Vagina (tissue), 2 donors: ENCODE measurements at regions not wholly inside any gene's neighbourhood (a gene's known extent, or its start where the extent isn't known, plus 50 kb on each side); places are given as distances from the start of the nearest gene placed in this dataset.

ENCODE experiments used
- DNase-seq, 2 donors: peaks; one replicate each; pipeline ENCODE4 v3.0.0-alpha.2; 2017; ENCODE audit errors: extremely low spot score in 2 of 2
- H3K27ac ChIP-seq: fragments of 200-600 bp; sonication (generic); one replicate; pipeline ENCODE4 v1.5.1; 2019
- H3K27me3 ChIP-seq: fragments of 200-600 bp; sonication (generic); one replicate; pipeline ENCODE4 v1.5.1; 2019
- H3K36me3 ChIP-seq, 2 donors: fragments of 200-600 bp; sonication (generic); one replicate each; pipeline ENCODE4 v1.5.1; 2017 to 2019
- H3K4me1 ChIP-seq: fragments of 200-600 bp; sonication (generic); one replicate; pipeline ENCODE4 v1.5.1; 2019
- H3K4me3 ChIP-seq, 2 donors: fragments of 200-600 bp; sonication (generic); 1 replicate in 1 of 2; 2 replicates in 1 of 2; pipeline ENCODE4 v1.5.1; 2016 to 2019
- H3K9me3 ChIP-seq: fragments of 200-600 bp; sonication (generic); one replicate; pipeline ENCODE4 v1.5.1; 2019
- CTCF ChIP-seq, 3 experiments: fragments of 450-650 bp in 2 of 3; fragments of 200-600 bp in 1 of 3; sonication (generic) in 1 of 3; IDR thresholded peaks; one replicate each; pipeline ENCODE4 v1.5.1; 2017 to 2019; ENCODE audit warnings: antibody characterized with exemption in 3 of 3, mild to moderate bottlenecking in 2 of 3, moderate library complexity in 2 of 3
- POLR2A ChIP-seq, 2 donors: fragments of 450-650 bp; IDR thresholded peaks; one replicate each; pipeline ENCODE4 v1.6.1; 2017; ENCODE audit warnings: antibody characterized with exemption in 2 of 2, mild to moderate bottlenecking in 2 of 2, moderate library complexity in 2 of 2
- POLR2AphosphoS5 ChIP-seq, 2 donors: sonication (generic); formaldehyde crosslinking; IDR thresholded peaks; one replicate each; pipeline ENCODE4 v1.9.0; 2017; ENCODE audit warnings: antibody characterized with exemption in 2 of 2, mild to moderate bottlenecking in 2 of 2, low read depth in 1 of 2; ENCODE audit not compliant: insufficient read depth in 1 of 2
- intact Hi-C: fragments of 100-400 bp; cut with DNase I; formaldehyde crosslinking; loops from one replicate; pipeline ENCODE4 v1.15.1; 2023

- no peaks in the 10 kb centered on the region for H3K4me1 ChIP-seq
- no peak overlapping the region for H3K27ac ChIP-seq
- no peaks in the 10 kb centered on the region for H3K9me3 ChIP-seq
- H3K4me3 ChIP-seq, result no peak overlapping the region
- intact Hi-C loops, result no loop called here
- H3K27me3 ChIP-seq, result no peaks in the 10 kb centered on the region
- no peak for TF ChIP-seq POLR2AphosphoS5 (IDR thresholded peaks at IDR 0.05; ENCODE audit: insufficient read depth in 1 of 2, low read depth in 1 of 2)
- no peak for TF ChIP-seq POLR2A (IDR thresholded peaks at IDR 0.05)
- TF ChIP-seq CTCF (IDR thresholded peaks at IDR 0.05), result no peak
- DNase-seq, result no peak
- H3K36me3 ChIP-seq, result no peaks in the 10 kb centered on the region
Measured at GRCh38 chr2:60267122-60267521, 286.3 kb downstream of the BCL11A start.

DNA sequence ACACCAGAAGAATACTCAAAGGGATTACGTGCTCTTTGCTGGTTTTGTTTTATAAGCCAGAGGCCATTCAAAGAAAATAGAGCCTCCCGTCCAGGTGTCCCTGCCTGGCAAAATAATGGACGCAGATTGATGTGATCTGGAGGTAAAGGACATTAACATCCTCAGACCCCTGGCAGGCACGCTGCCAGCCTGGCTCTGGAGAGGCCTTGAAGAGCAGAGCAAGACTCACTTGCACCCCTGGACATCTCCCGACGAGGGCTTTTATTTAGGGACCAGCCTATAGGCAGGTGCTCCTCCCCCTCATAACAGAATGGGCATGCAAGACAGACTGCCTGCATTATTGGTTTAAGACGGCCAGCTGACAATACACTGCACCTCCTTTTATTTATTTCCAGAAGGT lies 291.3 kb downstream of the BCL11A start:
- H3K27ac ChIP-seq, result no peak overlapping the region
- no peaks in the 10 kb centered on the region for H3K27me3 ChIP-seq
- no peaks in the 10 kb centered on the region for H3K36me3 ChIP-seq
- TF ChIP-seq POLR2AphosphoS5 (IDR thresholded peaks at IDR 0.05; ENCODE audit: insufficient read depth in 1 of 2, low read depth in 1 of 2) (no peak), CTCF (IDR thresholded peaks at IDR 0.05) (no peak)
- intact Hi-C loops, result no loop called here
- peaks cover 10% of the 10 kb centered on the region for H3K4me1 ChIP-seq
- DNase-seq, result no peak
- no peak overlapping the region for H3K4me3 ChIP-seq
- no peaks in the 10 kb centered on the region for H3K9me3 ChIP-seq

GRCh38 chr2:60260639-60261296 lies 292.7 kb downstream of the BCL11A start:
- Histone ChIP-seq H3K4me1 (peaks cover 10% of the 10 kb centered on the region), H3K36me3 (no peaks in the 10 kb centered on the region), H3K27me3 (no peaks in the 10 kb centered on the region), H3K9me3 (no peaks in the 10 kb centered on the region), H3K27ac (no peak overlapping the region), H3K4me3 (no peak overlapping the region)
- intact Hi-C loops, result no loop called here
- DNase-seq, result no peak
- TF ChIP-seq POLR2AphosphoS5 (IDR thresholded peaks at IDR 0.05; ENCODE audit: insufficient read depth in 1 of 2, low read depth in 1 of 2), result no peak
- no peak for TF ChIP-seq CTCF (IDR thresholded peaks at IDR 0.05)

DNA sequence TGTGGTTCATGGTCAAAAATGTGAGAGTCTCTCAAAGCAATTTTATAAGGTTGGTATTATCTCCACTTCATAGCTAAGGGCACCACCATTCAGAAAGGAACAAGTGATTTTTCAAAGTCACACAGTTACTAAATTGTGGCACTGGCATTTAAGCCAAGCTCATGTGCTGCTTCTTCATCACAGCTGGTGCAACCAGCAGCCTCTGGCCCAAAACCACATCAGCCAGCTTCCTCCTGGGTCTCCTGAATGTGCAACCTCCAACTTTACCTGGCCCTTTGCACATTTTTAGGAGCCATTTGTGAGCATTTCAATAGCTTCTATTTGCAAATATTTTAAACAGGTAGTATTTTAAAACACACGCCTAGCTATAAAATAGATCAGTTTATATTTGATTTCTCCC lies 293.7 kb downstream of the BCL11A start:
- TF ChIP-seq CTCF (IDR thresholded peaks at IDR 0.05) (no peak), POLR2AphosphoS5 (IDR thresholded peaks at IDR 0.05; ENCODE audit: insufficient read depth in 1 of 2, low read depth in 1 of 2) (no peak), POLR2A (IDR thresholded peaks at IDR 0.05) (no peak)
- Histone ChIP-seq H3K4me3 (no peak overlapping the region), H3K27ac (no peak overlapping the region), H3K4me1 (peaks cover 10% of the 10 kb centered on the region), H3K9me3 (no peaks in the 10 kb centered on the region), H3K36me3 (no peaks in the 10 kb centered on the region), H3K27me3 (no peaks in the 10 kb centered on the region)
- intact Hi-C loops, result no loop called here
- DNase-seq, result no peak

DNA sequence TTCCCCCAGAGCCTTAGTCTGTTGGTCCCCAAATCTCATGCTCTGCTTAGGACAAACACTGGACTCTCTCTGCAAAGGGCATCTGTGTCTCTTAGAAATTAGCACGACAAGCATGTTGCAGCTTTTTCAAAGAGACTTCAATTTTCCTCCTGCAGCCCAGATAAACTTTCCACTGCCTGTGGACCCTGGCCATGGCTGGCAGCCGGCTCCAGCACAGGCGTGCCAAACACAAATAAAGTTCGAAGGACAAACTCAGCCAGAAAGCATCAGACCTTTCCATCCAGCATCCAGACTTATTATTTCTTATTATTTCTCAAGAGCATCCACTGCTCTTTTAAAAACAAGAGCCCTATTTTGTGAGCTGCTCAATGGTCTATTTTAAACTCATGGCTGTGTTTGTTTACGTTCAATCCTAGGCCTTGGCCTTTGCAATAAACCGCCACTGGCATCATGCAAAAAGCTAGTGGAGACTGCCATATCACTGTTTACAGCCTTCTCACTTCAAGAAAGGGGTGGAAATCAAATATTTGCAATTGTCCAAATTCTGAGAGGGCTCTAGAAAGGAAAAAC lies 300.8 kb downstream of the BCL11A start:
- intact Hi-C loops, result no loop called here
- Histone ChIP-seq H3K27me3 (no peaks in the 10 kb centered on the region), H3K4me3 (no peak overlapping the region), H3K4me1 (no peaks in the 10 kb centered on the region), H3K27ac (no peak overlapping the region), H3K9me3 (no peaks in the 10 kb centered on the region), H3K36me3 (no peaks in the 10 kb centered on the region)
- no peak for DNase-seq
- TF ChIP-seq POLR2AphosphoS5 (IDR thresholded peaks at IDR 0.05; ENCODE audit: insufficient read depth in 1 of 2, low read depth in 1 of 2), result no peak
- no peak for TF ChIP-seq CTCF (IDR thresholded peaks at IDR 0.05)
- TF ChIP-seq POLR2A (IDR thresholded peaks at IDR 0.05), result no peak
